Effector memory CD4-positive, alpha-beta T cell (primary cell): ENCODE measurements at regions not wholly inside any gene's neighbourhood (a gene's known extent, or its start where the extent isn't known, plus 50 kb on each side); places are given as distances from the start of the nearest gene placed in this dataset.

Experiments used
- DNase-seq, 3 donors: peaks; one replicate each; pipeline ENCODE4 v3.0.0-alpha.2; 2020
- H3K27ac ChIP-seq: 2 replicates; pipeline ENCODE4 v1.7.0; 2013; ENCODE audit warnings: mild to moderate bottlenecking, low read length, moderate library complexity; ENCODE audit not compliant: insufficient read depth, poor library complexity, severe bottlenecking
- H3K27me3 ChIP-seq: replicated peaks from 2 replicates; pipeline ENCODE4 v1.7.0; 2013; ENCODE audit warnings: mild to moderate bottlenecking, low read length; ENCODE audit not compliant: insufficient read depth, control insufficient read depth, poor library complexity, severe bottlenecking
- H3K36me3 ChIP-seq: 2 replicates; pipeline ENCODE4 v1.7.0; 2013; ENCODE audit warnings: mild to moderate bottlenecking, low read length, moderate library complexity; ENCODE audit not compliant: control insufficient read depth, insufficient read depth
- H3K4me1 ChIP-seq: 2 replicates; pipeline ENCODE4 v1.7.0; 2013; ENCODE audit warnings: low read length, mild to moderate bottlenecking; ENCODE audit not compliant: control insufficient read depth, insufficient read depth, poor library complexity, severe bottlenecking
- H3K4me3 ChIP-seq: 2 replicates; pipeline ENCODE4 v1.7.0; 2013; ENCODE audit warnings: low read length, low read depth, mild to moderate bottlenecking; ENCODE audit not compliant: insufficient read depth, poor library complexity, severe bottlenecking
- H3K9me3 ChIP-seq: 2 replicates; pipeline ENCODE4 v1.7.0; 2013; ENCODE audit warnings: mild to moderate bottlenecking, low read length, moderate library complexity; ENCODE audit not compliant: control insufficient read depth

GRCh38 chr5:96159043-96159442, 197.4 kb upstream of the ELL2 start:
- Histone ChIP-seq H3K36me3 (no peaks in the 10 kb centered on the region), H3K27me3 (no peaks in the 10 kb centered on the region), H3K9me3 (no peaks in the 10 kb centered on the region), H3K4me3 (no peak overlapping the region), H3K4me1 (no peaks in the 10 kb centered on the region), H3K27ac (no peak overlapping the region)
- DNase-seq = no peak

GRCh38 chr5:96157841-96158291, 196.2 kb upstream of the ELL2 start:
- H3K27me3 ChIP-seq = no peaks in the 10 kb centered on the region
- H3K4me3 ChIP-seq = no peak overlapping the region
- no peaks in the 10 kb centered on the region for H3K4me1 ChIP-seq
- no peaks in the 10 kb centered on the region for H3K9me3 ChIP-seq
- no peak for DNase-seq
- no peaks in the 10 kb centered on the region for H3K36me3 ChIP-seq
- H3K27ac ChIP-seq = no peak overlapping the region

- Histone ChIP-seq H3K4me3 (no peak overlapping the region), H3K9me3 (no peaks in the 10 kb centered on the region), H3K4me1 (no peaks in the 10 kb centered on the region), H3K27me3 (no peaks in the 10 kb centered on the region), H3K27ac (no peak overlapping the region), H3K36me3 (no peaks in the 10 kb centered on the region)
- no peak for DNase-seq
Measured at GRCh38 chr5:96157077-96157780, 195.6 kb upstream of the ELL2 start.

GRCh38 chr5:96155147-96155546, 193.5 kb upstream of the ELL2 start:
- Histone ChIP-seq H3K27ac (no peak overlapping the region), H3K4me1 (no peaks in the 10 kb centered on the region), H3K27me3 (no peaks in the 10 kb centered on the region), H3K9me3 (no peaks in the 10 kb centered on the region), H3K4me3 (no peak overlapping the region), H3K36me3 (no peaks in the 10 kb centered on the region)
- DNase-seq = no peak

- Histone ChIP-seq H3K36me3 (no peaks in the 10 kb centered on the region), H3K4me1 (no peaks in the 10 kb centered on the region), H3K4me3 (no peak overlapping the region), H3K9me3 (no peaks in the 10 kb centered on the region), H3K27ac (no peak overlapping the region), H3K27me3 (no peaks in the 10 kb centered on the region)
- no peak for DNase-seq
Measured at GRCh38 chr5:96151891-96152290, 190.2 kb upstream of the ELL2 start.

- H3K27ac ChIP-seq = no peak overlapping the region
- DNase-seq = no peak
- H3K4me1 ChIP-seq = no peaks in the 10 kb centered on the region
- H3K9me3 ChIP-seq = no peaks in the 10 kb centered on the region
- no peaks in the 10 kb centered on the region for H3K36me3 ChIP-seq
- H3K27me3 ChIP-seq = no peaks in the 10 kb centered on the region
- no peak overlapping the region for H3K4me3 ChIP-seq
Measured at GRCh38 chr5:96150007-96150406, 188.4 kb upstream of the ELL2 start.

- Histone ChIP-seq H3K4me3 (no peak overlapping the region), H3K4me1 (no peaks in the 10 kb centered on the region), H3K36me3 (no peaks in the 10 kb centered on the region), H3K9me3 (no peaks in the 10 kb centered on the region), H3K27ac (no peak overlapping the region), H3K27me3 (no peaks in the 10 kb centered on the region)
- DNase-seq = no peak
Measured at GRCh38 chr5:96149546-96149945, 187.9 kb upstream of the ELL2 start.

GRCh38 chr5:96149021-96149420, 187.4 kb upstream of the ELL2 start:
- no peaks in the 10 kb centered on the region for H3K27me3 ChIP-seq
- no peaks in the 10 kb centered on the region for H3K4me1 ChIP-seq
- no peaks in the 10 kb centered on the region for H3K9me3 ChIP-seq
- no peaks in the 10 kb centered on the region for H3K36me3 ChIP-seq
- DNase-seq = no peak
- no peak overlapping the region for H3K27ac ChIP-seq
- no peak overlapping the region for H3K4me3 ChIP-seq

- no peaks in the 10 kb centered on the region for H3K9me3 ChIP-seq
- H3K27ac ChIP-seq = no peak overlapping the region
- DNase-seq = no peak
- H3K4me3 ChIP-seq = no peak overlapping the region
- no peaks in the 10 kb centered on the region for H3K27me3 ChIP-seq
- no peaks in the 10 kb centered on the region for H3K4me1 ChIP-seq
- no peaks in the 10 kb centered on the region for H3K36me3 ChIP-seq
Measured at GRCh38 chr5:96148376-96148775, 186.7 kb upstream of the ELL2 start.

- Histone ChIP-seq H3K27me3 (no peaks in the 10 kb centered on the region), H3K36me3 (no peaks in the 10 kb centered on the region), H3K4me3 (no peak overlapping the region), H3K27ac (no peak overlapping the region), H3K4me1 (no peaks in the 10 kb centered on the region), H3K9me3 (no peaks in the 10 kb centered on the region)
- DNase-seq = no peak
Measured at GRCh38 chr5:96147866-96148265, 186.2 kb upstream of the ELL2 start.
